ENCODE measurements at regions not wholly inside any gene's neighbourhood (a gene's known extent, or its start where the extent isn't known, plus 50 kb on each side); places are given as distances from the start of the nearest gene placed in this dataset.

DNA sequence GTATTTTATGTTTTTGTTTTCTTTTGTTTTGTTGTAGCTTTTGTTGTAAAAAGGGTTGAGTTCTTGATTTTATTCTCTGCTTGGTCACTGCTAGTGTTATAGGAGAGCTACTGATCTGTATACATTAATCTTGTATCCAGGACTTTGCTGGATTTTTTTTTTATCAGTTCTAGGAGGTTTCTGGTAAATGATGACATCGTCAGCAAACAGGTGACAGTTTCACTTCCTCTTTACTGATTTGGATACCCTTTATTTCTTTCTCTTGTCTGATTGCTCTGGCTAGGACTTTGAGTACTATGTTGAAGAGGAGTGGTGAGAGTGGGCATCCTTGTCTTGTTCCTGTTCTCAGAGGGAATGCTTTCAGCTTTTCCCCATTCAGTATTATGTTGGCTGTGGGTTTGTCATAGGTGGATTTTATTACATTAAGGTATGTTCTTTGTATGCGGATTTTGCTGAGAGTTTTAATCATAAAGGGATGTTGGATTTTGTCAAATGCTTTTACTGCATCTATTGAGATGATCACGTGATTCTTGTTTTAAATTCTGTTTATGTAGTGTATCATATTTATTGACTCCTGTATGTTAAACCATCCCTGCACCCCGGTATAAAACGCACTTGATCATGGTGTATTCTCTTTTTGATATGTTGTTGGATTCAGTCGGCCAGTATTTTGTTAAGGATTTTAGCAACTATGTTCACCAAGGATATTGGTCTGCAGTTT, 905.7 kb downstream of the LTN1 start:
- H3K27me3 ChIP-seq (ENCODE audit: control insufficient read depth, insufficient read depth, low read length) = no peaks in the 10 kb centered on the region
- in situ Hi-C loops (cut with HindIII; ENCODE audit: low pct_unique_long_range_greater_than_20kb, low sequenced_read_pairs) = no loop called here
- ATAC-seq (no peak), DNase-seq (ENCODE audit: low read depth, low spot score) (no peak)
- no peaks in the 10 kb centered on the region for H3K36me3 ChIP-seq (ENCODE audit: control insufficient read depth, insufficient read depth, low read length)
- POLR2A ChIA-PET = no interaction called here
- TF ChIP-seq, protein P1, sequence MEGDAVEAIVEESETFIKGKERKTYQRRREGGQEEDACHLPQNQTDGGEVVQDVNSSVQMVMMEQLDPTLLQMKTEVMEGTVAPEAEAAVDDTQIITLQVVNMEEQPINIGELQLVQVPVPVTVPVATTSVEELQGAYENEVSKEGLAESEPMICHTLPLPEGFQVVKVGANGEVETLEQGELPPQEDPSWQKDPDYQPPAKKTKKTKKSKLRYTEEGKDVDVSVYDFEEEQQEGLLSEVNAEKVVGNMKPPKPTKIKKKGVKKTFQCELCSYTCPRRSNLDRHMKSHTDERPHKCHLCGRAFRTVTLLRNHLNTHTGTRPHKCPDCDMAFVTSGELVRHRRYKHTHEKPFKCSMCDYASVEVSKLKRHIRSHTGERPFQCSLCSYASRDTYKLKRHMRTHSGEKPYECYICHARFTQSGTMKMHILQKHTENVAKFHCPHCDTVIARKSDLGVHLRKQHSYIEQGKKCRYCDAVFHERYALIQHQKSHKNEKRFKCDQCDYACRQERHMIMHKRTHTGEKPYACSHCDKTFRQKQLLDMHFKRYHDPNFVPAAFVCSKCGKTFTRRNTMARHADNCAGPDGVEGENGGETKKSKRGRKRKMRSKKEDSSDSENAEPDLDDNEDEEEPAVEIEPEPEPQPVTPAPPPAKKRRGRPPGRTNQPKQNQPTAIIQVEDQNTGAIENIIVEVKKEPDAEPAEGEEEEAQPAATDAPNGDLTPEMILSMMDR (IDR thresholded peaks at IDR 0.05) = no peak
- no peak for TF ChIP-seq REST (IDR thresholded peaks at IDR 0.05; ENCODE audit: insufficient read depth in 1 of 2, low read depth in 2 of 2, low read length in 1 of 2)
- no peak for TF ChIP-seq TCF7L2 (IDR thresholded peaks at IDR 0.05; ENCODE audit: low read depth, low read length)
- no peak for TF ChIP-seq POLR2AphosphoS5 (IDR thresholded peaks at IDR 0.05; ENCODE audit: low read depth, low read length)
- TF ChIP-seq SIN3A (IDR thresholded peaks at IDR 0.05; ENCODE audit: borderline replicate concordance, insufficient read depth, low read depth, low read length) = no peak
- no peaks in the 10 kb centered on the region for H3K4me1 ChIP-seq (ENCODE audit: control insufficient read depth, insufficient read depth, low read length)
- BruUV-seq (replicated peaks) = no TSS peak
- intact Hi-C loops (cut with micrococcal nuclease; ENCODE audit: unreplicated experiment) = no loop called here
- H3K9me3 ChIP-seq (ENCODE audit: control insufficient read depth, insufficient read depth, low read depth, low read length) = no peaks in the 10 kb centered on the region
- H3K4me3 ChIP-seq (ENCODE audit: low read depth in 2 of 2, low read length in 2 of 2) = no peak overlapping the region
- no peak overlapping the region for H3K27ac ChIP-seq (ENCODE audit: low read length)
- CTCF ChIA-PET = no interaction called here

- BruUV-seq (replicated peaks) = no TSS peak
- Histone ChIP-seq H3K9me3 (ENCODE audit: control insufficient read depth, insufficient read depth, low read depth, low read length) (no peaks in the 10 kb centered on the region), H3K27ac (ENCODE audit: low read length) (no peak overlapping the region), H3K36me3 (ENCODE audit: control insufficient read depth, insufficient read depth, low read length) (no peaks in the 10 kb centered on the region), H3K4me1 (ENCODE audit: control insufficient read depth, insufficient read depth, low read length) (no peaks in the 10 kb centered on the region), H3K27me3 (ENCODE audit: control insufficient read depth, insufficient read depth, low read length) (no peaks in the 10 kb centered on the region), H3K4me3 (ENCODE audit: low read depth in 2 of 2, low read length in 2 of 2) (no peak overlapping the region)
- ChIA-PET CTCF (no interaction called here), POLR2A (no interaction called here)
- DNase-seq (ENCODE audit: low read depth, low spot score) (no peak), ATAC-seq (no peak)
- in situ Hi-C loops (cut with HindIII; ENCODE audit: low pct_unique_long_range_greater_than_20kb, low sequenced_read_pairs) (no loop called here), intact Hi-C loops (cut with micrococcal nuclease; ENCODE audit: unreplicated experiment) (no loop called here)
- TF ChIP-seq, protein P1 (IDR thresholded peaks at IDR 0.05) = no peak
- TF ChIP-seq POLR2AphosphoS5 (IDR thresholded peaks at IDR 0.05; ENCODE audit: low read depth, low read length) (no peak), SIN3A (IDR thresholded peaks at IDR 0.05; ENCODE audit: borderline replicate concordance, insufficient read depth, low read depth, low read length) (no peak), REST (IDR thresholded peaks at IDR 0.05; ENCODE audit: insufficient read depth in 1 of 2, low read depth in 2 of 2, low read length in 1 of 2) (no peak), TCF7L2 (IDR thresholded peaks at IDR 0.05; ENCODE audit: low read depth, low read length) (no peak)
Measured at GRCh38 chr21:28084951-28085350, 907.7 kb downstream of the LTN1 start.
